Suprapubic skin (tissue), 4 donors: ENCODE measurements at regions not wholly inside any gene's neighbourhood (a gene's known extent, or its start where the extent isn't known, plus 50 kb on each side); places are given as distances from the start of the nearest gene placed in this dataset.

Experiments
- CTCF ChIP-seq, 2 donors: fragments of 200-600 bp in 1 of 2; fragments of 450-650 bp in 1 of 2; sonication (generic) in 1 of 2; IDR thresholded peaks; one replicate each; pipeline ENCODE4 v1.5.1; 2016 to 2019; ENCODE audit warnings: antibody characterized with exemption in 2 of 2, mild to moderate bottlenecking in 1 of 2, moderate library complexity in 1 of 2
- POLR2A ChIP-seq, 2 donors: fragments of 450-650 bp; IDR thresholded peaks; one replicate each; pipeline ENCODE4 v1.6.1; 2017; ENCODE audit warnings: antibody characterized with exemption in 2 of 2, mild to moderate bottlenecking in 2 of 2, moderate library complexity in 2 of 2
- POLR2AphosphoS5 ChIP-seq, 3 donors: sonication (generic); formaldehyde crosslinking; IDR thresholded peaks; one replicate each; pipeline ENCODE4 v1.6.1; 2017; ENCODE audit warnings: antibody characterized with exemption in 3 of 3

GRCh38 chr7:106372126-106372525 is 87.3 kb upstream of the NAMPT start:
- no peak for TF ChIP-seq CTCF (IDR thresholded peaks at IDR 0.05)
- no peak for TF ChIP-seq POLR2AphosphoS5 (IDR thresholded peaks at IDR 0.05)
- TF ChIP-seq POLR2A (IDR thresholded peaks at IDR 0.05) = no peak
